Natural killer cell treated with Interleukin-12 subunit alpha and Interleukin-12 subunit beta and Interleukin-15 and Interleukin-18, amount 100 ng/mL, for 72 hours (primary cell): ENCODE measurements at regions not wholly inside any gene's neighbourhood (a gene's known extent, or its start where the extent isn't known, plus 50 kb on each side); places are given as distances from the start of the nearest gene placed in this dataset.
"Not testable (repeated sequence)": the region's sequence is repeated elsewhere in the genome, so short reads cannot be mapped to it uniquely, and the experiment has no call there.

Source experiments
- ATAC-seq, 2 donors: fragments of 150-1000 bp; cut with Tn5 transposase in 1 of 2; sonication (Bioruptor Pico), chemical (Tn5 transposase) in 1 of 2; 2 replicates each; pipeline ENCODE4 v1.10.0; 2021
- DNase-seq: peaks from one replicate; pipeline ENCODE4 v3.0.0; 2022; ENCODE audit warnings: low spot score
- H3K27ac Mint-ChIP-seq, 2 donors: 1 replicate in 1 of 2; 2 replicates in 1 of 2; pipeline ENCODE4 v1.8.0; 2022; ENCODE audit warnings: mixed read lengths in 2 of 2, mild to moderate bottlenecking in 1 of 2, moderate library complexity in 1 of 2
- H3K27me3 Mint-ChIP-seq, 2 donors: 1 replicate in 1 of 2; 2 replicates in 1 of 2; pipeline ENCODE4 v1.8.0; 2022; ENCODE audit warnings: mixed read lengths in 2 of 2
- H3K36me3 Mint-ChIP-seq: one replicate; pipeline ENCODE4 v1.8.0; 2022; ENCODE audit warnings: mixed read lengths
- H3K4me1 Mint-ChIP-seq, 2 donors: 1 replicate in 1 of 2; 2 replicates in 1 of 2; pipeline ENCODE4 v1.8.0; 2022; ENCODE audit warnings: low read depth in 2 of 2, mixed read lengths in 2 of 2, mild to moderate bottlenecking in 1 of 2
- H3K4me3 Mint-ChIP-seq: one replicate; pipeline ENCODE4 v1.8.0; 2022; ENCODE audit warnings: mixed read lengths
- H3K9me3 Mint-ChIP-seq: 2 replicates; pipeline ENCODE4 v1.8.0; 2022; ENCODE audit warnings: mixed read lengths

DNA sequence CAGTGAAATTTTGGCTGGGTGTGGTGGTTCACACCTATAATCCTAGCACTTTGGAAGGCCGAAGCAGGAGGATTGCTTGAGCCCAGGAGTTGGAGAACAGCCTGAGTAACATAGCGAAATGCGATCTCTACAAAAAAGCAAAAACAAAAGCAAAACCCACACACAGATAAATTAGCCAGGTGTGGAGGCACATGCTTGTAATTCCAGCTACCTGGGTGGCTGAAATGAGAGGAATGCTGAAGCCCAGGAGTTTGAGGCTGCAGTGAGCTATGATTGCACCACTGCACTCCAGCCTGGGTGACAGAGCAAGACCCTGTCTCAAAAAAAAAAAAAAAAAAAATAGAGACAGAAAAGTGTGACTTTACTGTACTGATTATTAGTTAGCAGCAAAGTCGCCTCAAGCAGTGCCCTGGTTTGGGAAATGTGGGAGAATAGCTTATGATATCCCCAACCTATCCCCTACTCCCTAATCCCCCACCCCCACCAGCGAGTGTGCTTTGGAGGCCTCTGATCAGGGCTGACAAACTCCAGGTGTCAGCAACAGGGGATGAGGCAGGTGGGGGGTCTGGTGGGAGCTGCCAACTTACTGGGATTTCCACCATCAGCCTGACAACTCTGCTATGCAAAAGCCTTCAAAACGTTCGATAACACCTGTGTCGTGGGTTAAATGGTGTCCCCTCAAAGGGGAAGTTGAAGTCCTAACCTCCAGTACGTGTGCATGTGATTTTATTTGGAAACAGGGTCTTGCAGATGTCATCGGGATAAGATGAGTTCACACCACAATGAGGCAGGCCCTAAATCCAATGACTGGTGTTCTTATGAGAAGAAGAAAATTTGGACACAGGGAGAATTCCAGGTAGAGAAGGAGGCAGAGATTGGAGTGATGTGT lies 124.7 kb upstream of the SDK1 start:
- Mint-ChIP-seq H3K4me1 (no peaks in the 10 kb centered on the region), H3K4me3 (no peak overlapping the region), H3K27ac (no peak overlapping the region), H3K27me3 (peaks cover 8 to 15% of the 10 kb centered on the region in 2 donors), H3K9me3 (no peaks in the 10 kb centered on the region), H3K36me3 (no peaks in the 10 kb centered on the region)
- no peak for DNase-seq
- ATAC-seq: no peak

GRCh38 chr7:3177271-3177670 lies 123.8 kb upstream of the SDK1 start:
- H3K27me3 Mint-ChIP-seq: peaks cover 3 to 7% of the 10 kb centered on the region in 2 donors
- no peak for ATAC-seq
- no peak overlapping the region for H3K27ac Mint-ChIP-seq
- H3K36me3 Mint-ChIP-seq: no peaks in the 10 kb centered on the region
- DNase-seq: no peak
- H3K4me1 Mint-ChIP-seq: no peaks in the 10 kb centered on the region
- H3K4me3 Mint-ChIP-seq: no peak overlapping the region
- no peaks in the 10 kb centered on the region for H3K9me3 Mint-ChIP-seq

DNA sequence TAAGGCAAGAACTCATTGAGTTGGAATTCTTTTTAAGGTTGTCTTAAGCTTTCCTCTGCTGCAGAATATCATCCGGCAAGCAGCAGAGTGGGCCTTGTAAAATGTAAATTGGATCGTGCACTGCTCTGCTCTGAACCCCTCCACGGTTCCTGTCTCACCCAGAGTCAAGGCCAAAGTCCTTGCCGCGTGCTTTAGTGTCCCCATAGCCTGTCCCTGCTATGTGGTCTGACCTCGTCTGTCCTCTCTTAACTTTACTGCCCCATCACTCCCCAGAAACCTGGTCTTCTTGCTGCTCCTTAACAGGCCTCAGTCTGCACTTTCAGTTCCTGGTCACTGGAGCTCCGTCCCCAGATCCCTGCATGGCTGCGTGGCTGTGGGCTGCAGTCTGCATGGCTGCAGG lies 121.6 kb upstream of the SDK1 start:
- Mint-ChIP-seq H3K36me3 (no peaks in the 10 kb centered on the region), H3K4me3 (no peak overlapping the region), H3K9me3 (no peaks in the 10 kb centered on the region), H3K27me3 (no peaks in the 10 kb centered on the region), H3K4me1 (no peaks in the 10 kb centered on the region), H3K27ac (no peak overlapping the region)
- no peak for ATAC-seq
- no peak for DNase-seq

GRCh38 chr7:3180604-3181003 lies 120.4 kb upstream of the SDK1 start:
- H3K9me3 Mint-ChIP-seq: no peaks in the 10 kb centered on the region
- H3K27ac Mint-ChIP-seq: no peak overlapping the region
- no peak overlapping the region for H3K4me3 Mint-ChIP-seq
- no peaks in the 10 kb centered on the region for H3K27me3 Mint-ChIP-seq
- H3K4me1 Mint-ChIP-seq: no peaks in the 10 kb centered on the region
- DNase-seq: no peak
- H3K36me3 Mint-ChIP-seq: no peaks in the 10 kb centered on the region
- no peak for ATAC-seq

GRCh38 chr7:3182055-3182454 lies 119.0 kb upstream of the SDK1 start:
- H3K4me3 Mint-ChIP-seq, H3K27me3 Mint-ChIP-seq, ATAC-seq, H3K4me1 Mint-ChIP-seq, DNase-seq, H3K27ac Mint-ChIP-seq, H3K36me3 Mint-ChIP-seq, H3K9me3 Mint-ChIP-seq: not testable (repeated sequence)

DNA sequence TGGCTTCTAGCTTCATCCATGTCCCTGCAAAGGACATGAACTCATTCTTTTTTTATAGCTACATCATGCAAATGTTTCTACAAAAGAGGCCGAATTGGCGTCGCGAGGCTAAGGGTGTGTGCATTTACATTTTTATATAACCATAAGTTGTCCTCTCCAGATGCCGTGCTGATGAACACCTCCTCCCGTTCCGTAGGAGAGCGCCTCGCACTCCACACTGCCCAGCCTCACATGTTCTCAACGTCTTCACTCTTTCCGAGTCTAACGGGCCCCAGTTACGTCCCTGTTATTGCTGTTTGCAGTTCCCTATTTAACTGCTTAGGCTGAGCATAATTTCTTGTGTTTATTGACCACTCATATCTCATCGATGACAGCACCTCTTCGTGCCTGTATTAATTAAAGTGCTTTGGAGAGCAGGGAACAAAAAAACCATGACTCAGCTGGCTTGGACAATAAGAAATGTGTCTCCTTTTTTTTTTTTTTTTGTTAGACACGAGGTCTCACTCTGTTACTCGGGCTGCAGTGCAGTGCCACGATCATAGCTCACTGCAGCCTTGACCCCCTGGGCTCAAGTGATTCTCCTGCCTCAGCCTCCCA lies 113.5 kb upstream of the SDK1 start:
- no peak overlapping the region for H3K4me3 Mint-ChIP-seq
- ATAC-seq (no peak), DNase-seq (no peak)
- no peaks in the 10 kb centered on the region for H3K4me1 Mint-ChIP-seq
- peaks cover 8 to 9% of the 10 kb centered on the region in 2 donors for H3K27me3 Mint-ChIP-seq
- no peak overlapping the region for H3K27ac Mint-ChIP-seq
- H3K9me3 Mint-ChIP-seq: no peaks in the 10 kb centered on the region
- H3K36me3 Mint-ChIP-seq: no peaks in the 10 kb centered on the region

DNA sequence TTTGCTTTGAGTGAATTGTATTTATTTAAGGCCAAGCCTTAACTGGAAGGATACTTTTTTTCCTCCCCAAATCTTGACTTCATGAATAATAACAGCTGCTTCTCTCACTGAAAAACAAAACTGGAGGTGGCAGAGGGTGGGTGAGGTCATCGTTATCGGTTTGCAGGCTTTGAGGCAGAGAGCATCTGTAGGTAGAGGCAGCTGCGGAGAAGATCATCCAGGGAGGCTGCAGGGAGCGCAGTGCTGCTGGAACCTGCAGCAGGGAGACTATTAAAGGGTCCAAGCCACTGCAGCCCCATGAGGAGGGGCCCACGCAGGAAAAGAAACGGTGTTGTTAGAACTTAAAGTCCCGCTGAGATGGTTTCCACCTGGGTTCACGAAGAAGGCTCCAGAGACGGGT lies 112.1 kb upstream of the SDK1 start:
- DNase-seq (no peak), ATAC-seq (no peak)
- Mint-ChIP-seq H3K4me1 (no peaks in the 10 kb centered on the region), H3K9me3 (no peaks in the 10 kb centered on the region), H3K36me3 (no peaks in the 10 kb centered on the region), H3K27ac (no peak overlapping the region), H3K27me3 (peaks cover 8 to 9% of the 10 kb centered on the region in 2 donors), H3K4me3 (no peak overlapping the region)

- peaks cover 8 to 9% of the 10 kb centered on the region in 2 donors for H3K27me3 Mint-ChIP-seq
- no peak for ATAC-seq
- no peak for DNase-seq
- peaks cover 0 to 5% of the 10 kb centered on the region in 2 donors for H3K4me1 Mint-ChIP-seq
- no peak overlapping the region for H3K4me3 Mint-ChIP-seq
- H3K36me3 Mint-ChIP-seq: no peaks in the 10 kb centered on the region
- H3K27ac Mint-ChIP-seq: no peak overlapping the region
- no peaks in the 10 kb centered on the region for H3K9me3 Mint-ChIP-seq
Observed at GRCh38 chr7:3191548-3191947, 109.5 kb upstream of the SDK1 start.

DNA sequence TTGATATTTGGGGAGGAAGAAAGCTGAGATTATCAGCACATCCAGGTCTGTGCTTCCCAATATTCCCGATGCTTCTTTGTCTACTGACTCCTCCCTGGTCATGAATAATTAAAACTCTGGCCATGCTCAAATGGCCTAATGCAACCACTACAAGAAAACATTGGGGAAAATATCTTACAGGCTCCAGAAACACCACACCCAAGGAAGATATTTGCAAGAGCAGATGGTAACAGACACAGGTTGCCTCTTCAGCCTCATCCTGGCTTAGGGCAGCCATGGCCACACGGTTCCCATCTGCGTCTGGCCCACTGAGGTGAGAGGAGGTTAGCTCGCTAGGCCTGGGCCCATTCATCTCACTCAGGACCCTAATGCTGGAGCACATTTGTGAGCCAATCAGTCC lies 108.4 kb upstream of the SDK1 start:
- Mint-ChIP-seq H3K27ac (no peak overlapping the region), H3K9me3 (no peaks in the 10 kb centered on the region), H3K4me3 (no peak overlapping the region), H3K27me3 (peaks cover 1 to 9% of the 10 kb centered on the region in 2 donors), H3K4me1 (peaks cover 0 to 7% of the 10 kb centered on the region in 2 donors), H3K36me3 (no peaks in the 10 kb centered on the region)
- DNase-seq (no peak), ATAC-seq (no peak)

GRCh38 chr7:3193379-3194120 lies 107.5 kb upstream of the SDK1 start:
- Mint-ChIP-seq H3K27me3 (peaks cover 0 to 11% of the 10 kb centered on the region in 2 donors), H3K4me1 (peaks cover 3 to 7% of the 10 kb centered on the region in 2 donors), H3K4me3 (no peak overlapping the region), H3K9me3 (no peaks in the 10 kb centered on the region), H3K36me3 (no peaks in the 10 kb centered on the region), H3K27ac (no peak overlapping the region)
- no peak for ATAC-seq
- no peak for DNase-seq

DNA sequence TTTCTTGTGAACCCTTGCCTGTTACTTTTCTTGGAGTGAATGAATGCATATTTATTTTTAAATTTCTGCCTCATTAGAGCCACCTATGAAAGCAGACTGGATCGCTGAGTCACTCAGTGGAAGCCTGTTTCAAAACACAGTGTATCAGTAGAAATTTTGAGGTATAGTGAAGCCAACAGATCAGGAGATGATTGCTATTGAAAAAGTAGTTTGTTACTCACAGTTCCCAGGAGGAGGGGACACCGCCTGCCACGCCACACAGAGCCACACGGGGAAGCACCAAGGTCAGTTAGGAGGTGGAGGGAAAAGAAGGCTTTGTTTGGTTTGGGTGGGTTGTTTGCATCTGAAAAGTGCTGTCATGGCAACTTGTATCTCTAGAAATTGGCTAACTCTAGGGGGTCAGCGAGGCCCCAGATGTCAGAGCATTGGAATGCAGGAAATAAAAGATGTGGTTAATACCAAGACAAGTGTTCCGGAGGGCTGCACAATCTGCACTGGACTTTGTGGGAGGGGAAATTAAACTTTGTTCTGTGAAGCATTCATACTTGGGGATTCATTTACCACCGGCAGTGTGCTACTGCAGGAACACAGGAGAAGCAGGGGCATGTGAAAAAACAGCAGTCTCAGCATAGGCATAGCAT lies 106.4 kb upstream of the SDK1 start:
- DNase-seq (no peak), ATAC-seq (no peak)
- Mint-ChIP-seq H3K4me3 (no peak overlapping the region), H3K36me3 (no peaks in the 10 kb centered on the region), H3K27me3 (peaks cover 0 to 11% of the 10 kb centered on the region in 2 donors), H3K4me1 (peaks cover 3 to 7% of the 10 kb centered on the region in 2 donors), H3K9me3 (no peaks in the 10 kb centered on the region), H3K27ac (no peak overlapping the region)

- Mint-ChIP-seq H3K27me3 (peaks cover 0 to 11% of the 10 kb centered on the region in 2 donors), H3K4me3 (no peak overlapping the region), H3K4me1 (peaks cover 3 to 7% of the 10 kb centered on the region in 2 donors), H3K9me3 (no peaks in the 10 kb centered on the region), H3K27ac (no peak overlapping the region), H3K36me3 (no peaks in the 10 kb centered on the region)
- ATAC-seq (no peak), DNase-seq (no peak)
Observed at GRCh38 chr7:3195160-3195559, 105.9 kb upstream of the SDK1 start.

DNA sequence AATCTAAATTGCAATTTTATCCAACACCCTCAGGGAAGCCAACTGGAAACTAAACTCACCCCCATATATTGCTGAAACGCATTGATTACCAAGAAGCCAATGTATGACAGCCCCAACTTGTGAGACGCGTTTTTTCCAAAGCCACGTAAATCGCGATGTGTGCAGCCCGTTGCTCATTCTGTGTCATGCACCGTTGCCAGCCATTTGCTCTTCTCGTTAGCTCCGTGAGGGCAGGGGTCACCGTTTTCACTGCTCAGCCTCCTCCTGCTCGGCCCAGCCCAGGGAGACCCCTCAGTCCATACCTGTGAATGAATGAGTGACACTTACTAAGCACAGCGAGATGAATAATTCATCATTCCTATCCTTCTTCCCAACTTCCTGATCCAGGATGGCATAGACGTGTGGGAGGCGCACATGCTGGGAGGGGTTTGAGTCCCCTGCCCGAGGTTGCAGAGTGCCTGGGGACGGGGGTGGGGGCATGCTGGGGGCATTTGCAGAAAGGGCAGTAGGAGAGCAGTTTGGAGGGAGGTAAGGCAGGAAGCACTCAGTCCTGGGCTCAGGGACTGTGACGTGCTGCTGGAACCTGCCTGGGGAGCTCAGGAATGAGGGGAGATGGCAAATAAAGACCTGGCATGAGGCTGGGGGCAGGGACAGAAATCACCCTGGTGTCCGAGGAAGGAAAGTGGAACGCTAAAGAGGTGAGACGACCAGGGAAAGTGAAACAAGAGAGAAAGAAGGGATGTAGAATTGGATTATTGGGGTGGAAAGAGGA lies 104.2 kb upstream of the SDK1 start:
- H3K9me3 Mint-ChIP-seq: no peaks in the 10 kb centered on the region
- peaks cover 0 to 6% of the 10 kb centered on the region in 2 donors for H3K27me3 Mint-ChIP-seq
- no peak overlapping the region for H3K4me3 Mint-ChIP-seq
- no peak overlapping the region for H3K27ac Mint-ChIP-seq
- no peak for DNase-seq
- no peak for ATAC-seq
- H3K4me1 Mint-ChIP-seq: peaks cover 3 to 11% of the 10 kb centered on the region in 2 donors
- H3K36me3 Mint-ChIP-seq: no peaks in the 10 kb centered on the region
